ENCODE measurements at regions not wholly inside any gene's neighbourhood (a gene's known extent, or its start where the extent isn't known, plus 50 kb on each side); places are given as distances from the start of the nearest gene placed in this dataset.

DNA sequence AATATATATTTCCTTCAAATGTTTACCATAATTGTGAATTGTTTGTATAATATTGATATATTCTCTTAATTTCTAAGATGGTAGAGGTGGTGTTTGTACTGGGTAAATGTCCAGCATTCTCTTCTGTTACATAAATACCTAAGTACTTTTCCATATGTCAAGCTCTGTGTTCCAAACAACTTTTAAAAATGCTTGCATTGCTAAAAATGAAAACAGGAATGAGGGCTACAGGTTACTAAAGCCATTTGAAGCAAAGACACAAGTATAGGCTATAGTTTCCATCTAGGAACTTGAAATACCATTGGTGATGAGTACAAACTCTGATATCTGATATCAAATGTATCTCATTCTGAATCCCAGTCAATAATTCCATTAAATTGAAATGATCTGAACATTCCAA is 233.6 kb upstream of the SORCS1 start:
- DNase-seq, result no peak

DNA sequence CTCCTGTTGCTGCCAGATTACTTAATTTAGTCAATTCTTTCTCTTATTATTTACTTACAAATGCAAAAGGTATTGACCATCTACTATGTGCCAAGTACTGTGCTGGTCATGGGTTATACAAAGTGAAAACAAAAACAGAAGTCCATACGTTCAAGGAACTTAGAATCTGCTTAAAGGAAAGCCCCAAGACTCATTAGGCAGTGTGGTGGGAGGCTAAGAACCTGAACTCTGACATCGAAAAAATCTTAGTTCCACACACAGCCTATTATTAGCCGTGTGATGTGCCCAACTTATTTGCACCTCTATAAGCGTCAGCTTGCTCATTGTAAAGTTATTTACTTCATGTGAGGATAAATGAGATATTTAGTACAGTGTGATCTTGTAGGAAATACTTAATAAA is 227.4 kb upstream of the SORCS1 start:
- no peak for DNase-seq

GRCh38 chr10:107390563-107390962 is 226.1 kb upstream of the SORCS1 start:
- DNase-seq, result no peak

- no peak for DNase-seq
These were observed 218.9 kb upstream of the SORCS1 start for GRCh38 chr10:107383357-107383756.

DNA sequence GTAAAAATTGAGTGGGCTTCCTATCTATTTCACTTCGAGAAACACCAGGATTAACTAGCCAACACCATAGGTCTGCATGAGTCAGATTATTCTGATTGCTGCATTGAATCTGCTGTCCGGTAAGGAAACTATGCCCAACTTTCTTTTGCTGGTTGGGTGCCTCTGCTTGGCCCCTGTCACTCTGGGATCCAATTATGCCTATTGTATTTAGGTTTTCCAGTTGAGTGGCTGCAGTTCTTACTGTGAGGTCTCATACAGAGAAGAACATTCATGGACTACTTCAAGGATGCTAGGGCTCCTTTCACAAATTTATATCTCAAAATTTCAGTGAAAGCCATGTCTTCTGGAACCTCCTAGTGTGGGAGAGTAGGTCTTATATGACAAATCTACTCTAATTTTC is 215.1 kb upstream of the SORCS1 start:
- no peak for DNase-seq

DNA sequence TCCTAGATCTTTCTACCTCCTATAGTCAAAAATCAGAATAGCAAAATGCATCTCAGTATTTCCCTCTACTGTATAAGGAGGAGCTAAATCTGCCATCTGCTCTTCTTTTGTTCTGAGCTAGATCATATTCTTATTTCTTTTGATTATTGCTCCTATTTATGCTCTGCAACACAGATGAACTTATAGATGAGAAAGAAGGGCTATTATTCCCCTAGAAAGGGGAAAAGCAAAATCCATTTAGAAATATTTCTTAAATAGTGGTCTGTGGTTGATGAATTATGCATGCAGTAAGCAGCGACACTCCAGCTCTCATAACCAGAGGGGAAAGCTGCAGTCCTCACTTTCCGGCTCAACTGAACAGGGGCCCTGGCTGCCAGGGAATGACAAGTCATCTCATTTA is 207.3 kb upstream of the SORCS1 start:
- DNase-seq, result no peak

GRCh38 chr10:107364872-107365271 is 200.4 kb upstream of the SORCS1 start:
- DNase-seq, result no peak

DNA sequence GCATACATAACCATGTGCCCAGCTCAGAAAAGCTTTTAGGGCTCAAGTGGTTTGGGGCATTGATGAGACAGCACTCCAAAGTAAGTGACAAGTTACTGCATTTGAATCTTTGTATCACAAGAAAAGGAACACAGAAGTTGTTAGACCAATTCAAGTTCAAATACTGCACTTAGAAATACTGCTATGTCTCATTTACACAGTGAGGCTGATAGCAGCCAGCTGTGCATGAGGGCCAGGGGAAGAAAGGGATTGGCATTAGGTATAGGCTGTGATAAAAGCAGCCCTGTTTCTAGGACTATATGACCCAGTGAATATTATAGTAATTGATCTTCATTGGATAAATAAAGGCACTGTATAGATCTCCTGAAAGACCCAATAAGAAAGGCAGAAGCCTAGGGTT is 197.8 kb upstream of the SORCS1 start:
- no peak for DNase-seq

GRCh38 chr10:107357033-107357432 is 192.5 kb upstream of the SORCS1 start:
- DNase-seq, result no peak

- DNase-seq, result no peak
These were observed 191.9 kb upstream of the SORCS1 start for GRCh38 chr10:107356396-107356795.

DNA sequence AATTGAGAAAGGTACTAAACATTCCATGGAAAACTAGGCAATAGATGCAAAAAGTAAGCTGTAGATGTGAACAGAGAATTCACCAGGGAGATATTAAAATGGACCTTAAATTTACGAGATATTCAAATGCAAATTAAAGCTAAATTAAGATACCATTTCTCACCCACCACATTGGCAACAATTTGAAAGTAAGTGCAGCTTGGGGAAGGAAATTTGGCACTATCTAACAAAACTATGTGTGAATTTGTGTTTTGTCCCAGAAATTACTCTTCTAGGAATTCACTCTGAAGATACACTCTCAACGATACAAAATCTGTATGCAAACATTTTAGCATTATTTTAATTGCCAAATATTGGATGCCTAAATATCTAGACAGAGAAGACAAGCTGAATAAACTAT is 178.2 kb upstream of the SORCS1 start:
- DNase-seq, result no peak

DNA sequence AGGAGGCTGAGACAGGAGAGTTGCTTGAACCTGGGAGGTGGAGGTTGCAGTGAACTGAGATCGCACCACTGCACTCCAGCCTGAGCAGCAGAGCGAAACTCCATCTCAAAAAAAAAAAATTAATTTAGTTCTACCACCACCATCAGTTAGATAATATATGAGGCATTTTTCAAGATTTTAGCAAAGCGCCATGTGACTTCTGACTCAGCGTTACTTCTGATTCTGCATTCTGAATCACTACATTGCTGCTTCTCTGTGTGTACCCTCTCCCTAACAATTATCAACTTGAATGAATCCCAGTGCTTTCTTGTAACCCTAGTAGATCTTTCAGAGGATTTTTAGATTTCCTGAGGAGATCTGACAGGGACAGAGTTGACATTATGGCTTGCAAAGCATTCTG is 176.8 kb upstream of the SORCS1 start:
- DNase-seq, result no peak

GRCh38 chr10:107340326-107340725 is 175.8 kb upstream of the SORCS1 start:
- no peak for DNase-seq

- no peak for DNase-seq
These were observed 171.6 kb upstream of the SORCS1 start for GRCh38 chr10:107336061-107336460.

DNA sequence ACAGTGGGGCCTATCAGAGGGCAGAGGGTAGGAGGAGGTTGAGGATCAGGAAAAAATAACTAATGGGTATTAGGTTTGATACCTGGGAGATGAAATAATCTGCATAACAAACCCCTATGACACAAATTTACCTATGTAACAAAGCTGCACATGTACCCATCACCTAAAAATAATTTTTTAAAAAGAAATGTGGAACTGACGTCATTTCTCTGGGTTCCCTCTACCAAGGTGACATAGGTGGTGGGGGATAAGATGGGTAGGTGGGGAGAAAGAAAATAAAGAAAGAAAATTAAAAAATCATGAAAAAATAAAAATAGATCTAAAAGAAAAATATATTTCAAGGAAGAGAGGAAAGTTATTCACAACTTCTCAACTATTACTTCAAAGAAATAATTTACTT is 153.1 kb upstream of the SORCS1 start:
- no peak for DNase-seq

DNA sequence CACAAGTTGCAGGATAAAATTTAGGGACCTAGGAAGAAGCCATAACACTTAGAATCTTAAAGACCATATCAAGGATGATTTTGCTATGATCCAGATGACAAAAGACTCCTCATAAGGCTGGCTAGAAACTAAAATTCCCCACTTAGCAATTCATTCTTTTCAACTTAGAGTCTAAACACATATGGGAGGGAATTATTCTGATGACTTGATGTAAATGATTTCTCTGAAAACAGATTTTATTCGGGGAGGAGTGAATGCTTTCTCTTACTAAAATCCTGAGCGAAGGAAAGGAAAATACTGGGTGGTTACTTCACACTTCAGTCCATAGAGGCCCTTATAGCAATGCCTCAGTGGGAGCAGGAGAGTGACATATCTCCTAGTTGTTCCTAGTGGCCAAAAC is 138.7 kb upstream of the SORCS1 start:
- DNase-seq, result no peak

DNA sequence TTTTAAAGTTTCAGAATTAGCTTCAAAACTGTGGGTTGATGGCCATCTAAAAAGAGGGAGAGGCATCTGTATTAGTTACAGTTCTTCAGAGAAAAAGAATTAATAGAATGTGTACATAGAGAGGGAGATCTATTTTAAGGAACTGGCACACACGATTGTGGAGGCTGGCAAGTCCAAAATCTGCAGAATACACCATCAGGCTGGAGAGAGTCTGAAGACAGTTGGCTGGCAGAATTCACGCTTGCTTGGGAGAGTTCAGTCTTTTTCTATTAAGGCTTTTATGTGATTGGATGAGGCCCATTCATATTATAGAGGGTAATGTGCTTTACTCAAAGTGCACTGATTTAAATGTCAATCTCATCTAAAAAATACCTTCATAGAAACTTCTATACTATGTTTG is 135.1 kb upstream of the SORCS1 start:
- DNase-seq, result no peak

GRCh38 chr10:107284187-107284586 is 119.7 kb upstream of the SORCS1 start:
- no peak for DNase-seq

- DNase-seq, result no peak
These were observed 115.8 kb upstream of the SORCS1 start for GRCh38 chr10:107280293-107280692.

- no peak for DNase-seq
These were observed 113.1 kb upstream of the SORCS1 start for GRCh38 chr10:107277591-107277990.

DNA sequence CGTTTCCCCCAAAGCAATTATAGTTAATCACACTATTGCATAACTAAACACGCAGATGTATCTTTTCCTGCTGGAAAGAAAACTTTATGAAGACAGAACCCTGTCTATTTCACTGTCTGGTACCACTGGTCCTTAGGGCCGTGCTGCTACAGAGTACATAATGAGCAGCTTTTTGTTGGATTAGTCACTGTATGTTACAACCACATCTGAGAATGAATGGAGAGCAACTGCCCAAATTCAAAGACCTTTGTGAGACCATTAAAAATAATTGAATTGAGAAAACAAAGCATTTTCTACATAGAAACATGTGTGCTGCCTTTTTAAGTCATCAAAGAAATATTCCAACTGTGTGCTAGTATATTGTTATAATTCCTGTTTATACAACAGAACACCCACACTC is 111.3 kb upstream of the SORCS1 start:
- no peak for DNase-seq

- no peak for DNase-seq
These were observed 105.1 kb upstream of the SORCS1 start for GRCh38 chr10:107269626-107270025.

GRCh38 chr10:107264742-107265141 is 100.2 kb upstream of the SORCS1 start:
- no peak for DNase-seq

- DNase-seq, result no peak
These were observed 79.6 kb upstream of the SORCS1 start for GRCh38 chr10:107244122-107244521.

GRCh38 chr10:107238275-107238674 is 73.8 kb upstream of the SORCS1 start:
- no peak for DNase-seq

DNA sequence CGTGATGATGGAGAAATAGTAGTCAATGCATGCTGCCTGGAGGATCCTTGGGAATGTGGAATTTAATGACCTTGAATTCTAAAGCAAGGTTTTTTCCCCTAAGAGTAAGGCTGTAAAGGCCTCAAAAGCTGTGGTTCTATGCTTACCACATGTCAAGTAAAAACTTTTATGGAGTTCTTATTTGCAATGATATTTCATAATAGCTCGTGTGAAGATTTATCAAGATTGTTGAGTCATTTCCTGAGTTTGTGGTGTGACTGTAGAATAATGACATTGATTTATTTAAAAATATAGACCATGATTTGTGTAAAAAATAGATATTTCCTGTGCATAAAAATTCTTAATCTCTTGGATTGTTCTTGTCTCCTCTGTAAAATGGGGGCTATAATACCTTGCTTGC is 67.5 kb upstream of the SORCS1 start:
- no peak for DNase-seq
